Islet of Langerhans (tissue), 1 donor: ENCODE measurements at regions not wholly inside any gene's neighbourhood (a gene's known extent, or its start where the extent isn't known, plus 50 kb on each side); places are given as distances from the start of the nearest gene placed in this dataset.
"Not testable (repeated sequence)": the region's sequence is repeated elsewhere in the genome, so short reads cannot be mapped to it uniquely, and the experiment has no call there.

ENCODE experiments used
- FAIRE-seq: peaks from one replicate; lab custom pipeline; 2011; peaks lifted over from hg19 to GRCh38; lab: Jason Lieb, UNC

- not testable (repeated sequence) for FAIRE-seq
These were observed 196.3 kb upstream of the ARL4C start for GRCh38 chr2:234693191-234693590.

- FAIRE-seq, result no peak
These were observed 195.4 kb upstream of the ARL4C start for GRCh38 chr2:234691968-234692955.

GRCh38 chr2:234691214-234691575 is 194.3 kb upstream of the ARL4C start:
- FAIRE-seq, result no peak

- no peak for FAIRE-seq
These were observed 193.8 kb upstream of the ARL4C start for GRCh38 chr2:234690569-234691213.

GRCh38 chr2:234689911-234690379 is 193.1 kb upstream of the ARL4C start:
- no peak for FAIRE-seq

GRCh38 chr2:234687718-234688475 is 191.0 kb upstream of the ARL4C start:
- no peak for FAIRE-seq

GRCh38 chr2:234686088-234686890 is 189.4 kb upstream of the ARL4C start:
- no peak for FAIRE-seq

- no peak for FAIRE-seq
These were observed 187.6 kb upstream of the ARL4C start for GRCh38 chr2:234684466-234684865.

GRCh38 chr2:234683950-234684349 is 187.1 kb upstream of the ARL4C start:
- FAIRE-seq, result no peak

- FAIRE-seq, result no peak
These were observed 185.8 kb upstream of the ARL4C start for GRCh38 chr2:234682492-234683228.

GRCh38 chr2:234680688-234681619 is 184.1 kb upstream of the ARL4C start:
- peak; percentile 41 for FAIRE-seq

GRCh38 chr2:234679741-234680687 is 183.1 kb upstream of the ARL4C start:
- FAIRE-seq, result no peak

- FAIRE-seq, result no peak
These were observed 182.4 kb upstream of the ARL4C start for GRCh38 chr2:234679301-234679740.

- no peak for FAIRE-seq
These were observed 181.8 kb upstream of the ARL4C start for GRCh38 chr2:234678711-234679110.

GRCh38 chr2:234677758-234678538 is 181.1 kb upstream of the ARL4C start:
- FAIRE-seq, result no peak

GRCh38 chr2:234676783-234677450 is 180.0 kb upstream of the ARL4C start:
- no peak for FAIRE-seq

- FAIRE-seq, result no peak
These were observed 179.4 kb upstream of the ARL4C start for GRCh38 chr2:234676109-234676782.
